Activated CD4-positive, alpha-beta T cell treated with anti-CD3 and anti-CD28 coated beads, Interleukin-2, amount 50 U/mL, for 24 hours (primary cell): ENCODE measurements at regions not wholly inside any gene's neighbourhood (a gene's known extent, or its start where the extent isn't known, plus 50 kb on each side); places are given as distances from the start of the nearest gene placed in this dataset.

Source experiments
- DNase-seq, 2 donors: peaks; one replicate each; pipeline ENCODE4 v3.0.0-alpha.2; 2020; ENCODE audit warnings: low read depth in 1 of 2, low spot score in 1 of 2

GRCh38 chr2:120948662-120949011 is 213.0 kb downstream of the GLI2 start:
- DNase-seq: no peak

- no peak for DNase-seq
Observed at GRCh38 chr2:120949027-120949956, 213.6 kb downstream of the GLI2 start.

GRCh38 chr2:120949957-120950590 is 214.4 kb downstream of the GLI2 start:
- no peak for DNase-seq

- no peak for DNase-seq
Observed at GRCh38 chr2:120951693-120952092, 216.0 kb downstream of the GLI2 start.

- DNase-seq: no peak
Observed at GRCh38 chr2:120952318-120952717, 216.7 kb downstream of the GLI2 start.

GRCh38 chr2:120953066-120953756 is 217.5 kb downstream of the GLI2 start:
- no peak for DNase-seq

GRCh38 chr2:120953843-120954584 is 218.3 kb downstream of the GLI2 start:
- no peak for DNase-seq

GRCh38 chr2:120954939-120955338 is 219.3 kb downstream of the GLI2 start:
- DNase-seq: no peak

GRCh38 chr2:120955427-120955826 is 219.8 kb downstream of the GLI2 start:
- DNase-seq: no peak

GRCh38 chr2:120956486-120957156 is 221.0 kb downstream of the GLI2 start:
- DNase-seq: no peak

GRCh38 chr2:120957905-120958304 is 222.2 kb downstream of the GLI2 start:
- no peak for DNase-seq

- no peak for DNase-seq
Observed at GRCh38 chr2:120958623-120959366, 223.1 kb downstream of the GLI2 start.

GRCh38 chr2:120959426-120959825 is 223.8 kb downstream of the GLI2 start:
- DNase-seq: no peak

- no peak for DNase-seq
Observed at GRCh38 chr2:120960770-120961366, 225.2 kb downstream of the GLI2 start.

- DNase-seq: no peak
Observed at GRCh38 chr2:120961396-120961795, 225.7 kb downstream of the GLI2 start.

GRCh38 chr2:120963997-120964705 is 228.5 kb downstream of the GLI2 start:
- no peak for DNase-seq

GRCh38 chr2:120964819-120965218 is 229.2 kb downstream of the GLI2 start:
- DNase-seq: no peak

- DNase-seq: no peak
Observed at GRCh38 chr2:120966510-120967254, 231.0 kb downstream of the GLI2 start.
